Subcutaneous abdominal adipose tissue (tissue), 5 donors: ENCODE measurements at regions not wholly inside any gene's neighbourhood (a gene's known extent, or its start where the extent isn't known, plus 50 kb on each side); places are given as distances from the start of the nearest gene placed in this dataset.

Experiments used
- H3K27ac ChIP-seq: one replicate; pipeline ENCODE4 v1.7.0; 2013; ENCODE audit warnings: low read depth, mild to moderate bottlenecking, inconsistent platforms, low read length, moderate library complexity
- H3K27me3 ChIP-seq, 5 donors: one replicate each; pipeline ENCODE4 v1.7.0; 2013; ENCODE audit warnings: low read length in 5 of 5, inconsistent platforms in 1 of 5; ENCODE audit not compliant: control insufficient read depth in 5 of 5, insufficient read depth in 4 of 5
- H3K36me3 ChIP-seq, 5 donors: one replicate each; pipeline ENCODE4 v1.7.0; 2013; ENCODE audit warnings: low read length in 5 of 5; ENCODE audit not compliant: control insufficient read depth in 5 of 5, insufficient read depth in 5 of 5
- H3K4me1 ChIP-seq, 5 donors: one replicate each; pipeline ENCODE4 v1.7.0; 2013; ENCODE audit warnings: low read length in 5 of 5, mild to moderate bottlenecking in 3 of 5, moderate library complexity in 1 of 5; ENCODE audit not compliant: control insufficient read depth in 5 of 5, insufficient read depth in 5 of 5
- H3K4me3 ChIP-seq, 5 donors: one replicate each; pipeline ENCODE4 v1.7.0; 2013; ENCODE audit warnings: low read length in 5 of 5, low read depth in 1 of 5
- H3K9ac ChIP-seq, 5 donors: one replicate each; pipeline ENCODE4 v1.7.0; 2013; ENCODE audit warnings: low read length in 5 of 5, mild to moderate bottlenecking in 4 of 5, moderate library complexity in 3 of 5
- H3K9me3 ChIP-seq, 5 donors: one replicate each; pipeline ENCODE4 v1.7.0; 2013; ENCODE audit warnings: low read length in 5 of 5; ENCODE audit not compliant: control insufficient read depth in 5 of 5
- donor health status: healthy.
- donor health status: healthy.
- donor health status: healthy.
- donor health status: healthy.
- donor health status: healthy.

DNA sequence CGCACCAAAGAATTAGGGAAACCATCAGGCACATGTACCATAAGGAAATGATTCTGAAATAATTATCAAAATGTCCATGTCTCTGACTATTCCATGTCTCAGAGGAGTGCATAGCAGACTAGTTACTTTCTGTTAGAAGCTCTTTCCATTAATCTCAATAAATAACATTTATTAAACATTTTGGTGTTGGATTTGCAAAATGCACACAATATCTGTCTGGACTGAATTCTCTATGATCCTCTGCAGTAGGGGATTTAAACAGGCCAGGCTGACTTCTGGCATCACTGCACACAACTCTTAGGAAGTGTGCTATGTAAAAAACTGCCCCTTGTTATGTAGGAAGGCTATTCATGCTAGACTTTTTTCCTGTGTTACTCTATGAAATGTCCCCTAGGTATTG is 283.3 kb upstream of the CDH5 start:
- Histone ChIP-seq H3K27me3 (no peaks in the 10 kb centered on the region), H3K9me3 (no peaks in the 10 kb centered on the region), H3K27ac (no peak overlapping the region), H3K4me1 (peaks cover 0 to 3% (median 0%) of the 10 kb centered on the region in 5 donors), H3K4me3 (no peak overlapping the region), H3K36me3 (no peaks in the 10 kb centered on the region), H3K9ac (no peak overlapping the region)

GRCh38 chr16:66082424-66082823 is 284.1 kb upstream of the CDH5 start:
- H3K36me3 ChIP-seq = no peaks in the 10 kb centered on the region
- H3K9me3 ChIP-seq = no peaks in the 10 kb centered on the region
- H3K27ac ChIP-seq = no peak overlapping the region
- H3K4me3 ChIP-seq = no peak overlapping the region
- no peaks in the 10 kb centered on the region for H3K27me3 ChIP-seq
- H3K9ac ChIP-seq = no peak overlapping the region
- peaks cover 0 to 3% (median 0%) of the 10 kb centered on the region in 5 donors for H3K4me1 ChIP-seq

- Histone ChIP-seq H3K9me3 (no peaks in the 10 kb centered on the region), H3K4me1 (peaks cover 0 to 3% (median 0%) of the 10 kb centered on the region in 5 donors), H3K27ac (no peak overlapping the region), H3K36me3 (no peaks in the 10 kb centered on the region), H3K4me3 (no peak overlapping the region), H3K27me3 (no peaks in the 10 kb centered on the region), H3K9ac (no peak overlapping the region)
These were observed 284.6 kb upstream of the CDH5 start for GRCh38 chr16:66081775-66082366.

DNA sequence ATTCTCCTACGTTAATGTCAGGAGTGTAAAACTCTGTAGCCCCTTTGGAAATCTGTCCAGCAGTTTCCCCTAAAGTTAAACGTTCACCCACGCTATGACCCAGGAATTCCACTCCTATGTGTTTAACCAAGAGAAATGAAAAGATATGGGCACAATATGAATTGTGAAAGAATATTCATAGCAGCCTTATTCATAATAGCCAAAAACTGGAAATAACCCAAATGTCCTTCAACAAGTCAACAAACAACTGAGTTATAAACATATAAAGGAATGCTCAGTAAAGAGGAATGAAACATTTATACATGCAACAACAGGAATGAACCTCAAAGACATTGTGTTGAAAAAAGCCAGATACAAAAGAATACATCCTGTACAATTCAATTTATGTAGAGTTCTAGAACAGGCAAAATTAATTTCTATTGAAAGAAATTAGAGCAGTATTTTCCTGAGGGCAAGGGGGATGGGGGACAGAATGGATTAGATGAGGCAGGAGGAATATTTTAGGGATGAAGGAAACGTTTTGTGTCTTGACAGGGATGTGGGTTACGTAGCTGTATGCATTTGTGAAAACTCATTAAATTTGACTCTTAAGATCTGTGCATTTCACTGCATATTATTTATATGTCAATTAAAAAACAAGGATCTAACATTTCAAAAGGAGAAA is 286.7 kb upstream of the CDH5 start:
- no peaks in the 10 kb centered on the region for H3K36me3 ChIP-seq
- no peak overlapping the region for H3K4me3 ChIP-seq

DNA sequence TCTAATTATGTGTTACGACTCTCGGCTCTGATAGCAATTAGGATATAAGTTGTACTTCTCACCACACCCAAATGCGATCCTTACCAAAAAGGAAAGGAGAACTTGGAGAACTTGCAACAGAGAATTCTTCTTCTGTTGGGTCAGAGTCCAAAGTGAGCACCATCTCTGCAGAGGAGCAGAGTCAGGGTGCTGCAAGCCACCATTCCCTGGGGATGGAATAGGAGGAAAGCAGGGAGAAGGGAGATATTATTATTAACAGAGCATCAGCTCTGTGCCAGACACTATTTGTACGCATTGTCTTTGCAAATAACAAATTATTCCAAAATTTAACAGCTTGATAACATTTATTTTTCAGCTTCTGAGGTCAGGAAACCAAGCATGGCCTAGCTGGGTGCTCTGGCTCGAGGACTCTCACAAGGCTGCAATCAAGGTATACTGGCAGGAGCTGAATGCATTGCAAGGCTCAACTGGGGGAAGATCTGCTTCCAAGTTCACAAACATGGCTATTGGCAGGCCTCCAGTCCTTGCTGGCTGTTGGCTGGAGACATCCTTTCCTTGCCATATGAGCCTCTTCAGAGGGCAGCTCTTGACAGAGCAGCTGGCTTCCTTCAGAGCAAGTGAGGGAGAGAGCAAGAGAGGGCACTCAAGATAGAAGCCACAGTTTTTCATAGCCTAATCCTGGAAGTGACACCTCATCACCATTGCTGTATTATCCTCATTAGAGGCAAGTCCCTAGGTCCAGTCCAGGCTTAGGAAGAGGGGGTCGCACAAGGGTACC is 296.2 kb upstream of the CDH5 start:
- Histone ChIP-seq H3K9me3 (no peaks in the 10 kb centered on the region), H3K36me3 (no peaks in the 10 kb centered on the region), H3K9ac (no peak overlapping the region), H3K27me3 (no peaks in the 10 kb centered on the region), H3K27ac (no peak overlapping the region), H3K4me1 (peaks cover 0 to 9% (median 5%) of the 10 kb centered on the region in 5 donors), H3K4me3 (no peak overlapping the region)

More for the DNA sequence above, 286.7 kb upstream of the CDH5 start:
- no peaks in the 10 kb centered on the region for H3K27me3 ChIP-seq
- H3K9me3 ChIP-seq = no peaks in the 10 kb centered on the region
- H3K27ac ChIP-seq = no peak overlapping the region
- peaks cover 0 to 3% (median 0%) of the 10 kb centered on the region in 5 donors for H3K4me1 ChIP-seq
- no peak overlapping the region for H3K9ac ChIP-seq

DNA sequence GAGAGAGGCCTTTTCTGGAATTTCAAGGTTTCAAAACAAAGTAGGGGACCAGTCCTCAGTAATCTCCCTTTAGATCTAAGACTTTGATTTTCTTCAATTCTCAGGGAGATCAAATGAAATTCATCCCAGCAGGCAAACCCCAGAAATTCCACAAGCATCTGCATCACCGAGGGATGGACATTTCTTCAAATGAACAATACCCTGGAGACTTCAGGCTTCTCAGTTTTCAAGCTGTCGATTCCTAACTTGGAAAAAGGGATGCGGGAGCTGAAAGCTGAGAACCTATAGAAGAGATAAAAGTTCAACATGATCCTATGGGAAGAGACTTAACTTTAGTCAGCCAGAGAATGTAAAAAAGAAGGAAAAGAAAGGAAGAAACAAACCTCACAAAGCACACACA is 296.9 kb upstream of the CDH5 start:
- Histone ChIP-seq H3K27me3 (no peaks in the 10 kb centered on the region), H3K4me3 (no peak overlapping the region), H3K36me3 (no peaks in the 10 kb centered on the region), H3K27ac (no peak overlapping the region), H3K9ac (no peak overlapping the region), H3K9me3 (no peaks in the 10 kb centered on the region), H3K4me1 (peaks cover 0 to 9% (median 5%) of the 10 kb centered on the region in 5 donors)

- no peaks in the 10 kb centered on the region for H3K9me3 ChIP-seq
- no peak overlapping the region for H3K4me3 ChIP-seq
- H3K27ac ChIP-seq = no peak overlapping the region
- no peak overlapping the region for H3K9ac ChIP-seq
- peaks cover 0 to 9% (median 5%) of the 10 kb centered on the region in 5 donors for H3K4me1 ChIP-seq
- no peaks in the 10 kb centered on the region for H3K36me3 ChIP-seq
- H3K27me3 ChIP-seq = peaks cover 0 to 3% (median 0%) of the 10 kb centered on the region in 5 donors
These were observed 300.1 kb upstream of the CDH5 start for GRCh38 chr16:66066404-66066803.

- Histone ChIP-seq H3K4me1 (peaks cover 0 to 9% (median 5%) of the 10 kb centered on the region in 5 donors), H3K27me3 (peaks cover 0 to 7% (median 0%) of the 10 kb centered on the region in 5 donors), H3K4me3 (no peak overlapping the region), H3K36me3 (no peaks in the 10 kb centered on the region), H3K9ac (no peak overlapping the region), H3K9me3 (no peaks in the 10 kb centered on the region), H3K27ac (no peak overlapping the region)
These were observed 300.6 kb upstream of the CDH5 start for GRCh38 chr16:66065925-66066324.

- H3K27ac ChIP-seq = no peak overlapping the region
- peaks cover 0 to 4% (median 0%) of the 10 kb centered on the region in 5 donors for H3K4me1 ChIP-seq
- no peaks in the 10 kb centered on the region for H3K36me3 ChIP-seq
- no peak overlapping the region for H3K9ac ChIP-seq
- no peaks in the 10 kb centered on the region for H3K9me3 ChIP-seq
- H3K4me3 ChIP-seq = no peak overlapping the region
- peaks cover 0 to 7% (median 0%) of the 10 kb centered on the region in 5 donors for H3K27me3 ChIP-seq
These were observed 301.5 kb upstream of the CDH5 start for GRCh38 chr16:66064801-66065530.
